ENCODE measurements at regions not wholly inside any gene's neighbourhood (a gene's known extent, or its start where the extent isn't known, plus 50 kb on each side); places are given as distances from the start of the nearest gene placed in this dataset.
"Not testable (repeated sequence)": the region's sequence is repeated elsewhere in the genome, so short reads cannot be mapped to it uniquely, and the experiment has no call there.

- Mint-ChIP-seq H3K36me3 (ENCODE audit: low read depth) (no peaks in the 10 kb centered on the region), H3K4me3 (ENCODE audit: low read depth) (no peak overlapping the region), H3K27ac (no peak overlapping the region), H3K27me3 (ENCODE audit: low read depth) (no peaks in the 10 kb centered on the region), H3K4me1 (ENCODE audit: low read depth) (no peaks in the 10 kb centered on the region), H3K9me3 (no peaks in the 10 kb centered on the region)
- DNase-seq (ENCODE audit: low spot score) = no peak
- intact Hi-C loops (cut with micrococcal nuclease) = no loop called here
These were observed 455.1 kb upstream of the HSF2 start for GRCh38 chr6:121944354-121944753.

- H3K4me1 Mint-ChIP-seq (ENCODE audit: low read depth) = no peaks in the 10 kb centered on the region
- no peak for DNase-seq (ENCODE audit: low spot score)
- no peak overlapping the region for H3K27ac Mint-ChIP-seq
- no peaks in the 10 kb centered on the region for H3K36me3 Mint-ChIP-seq (ENCODE audit: low read depth)
- H3K4me3 Mint-ChIP-seq (ENCODE audit: low read depth) = no peak overlapping the region
- no peaks in the 10 kb centered on the region for H3K9me3 Mint-ChIP-seq
- H3K27me3 Mint-ChIP-seq (ENCODE audit: low read depth) = no peaks in the 10 kb centered on the region
- intact Hi-C loops (cut with micrococcal nuclease) = no loop called here
These were observed 448.3 kb upstream of the HSF2 start for GRCh38 chr6:121951123-121951522.

GRCh38 chr6:121951918-121952379 is 447.5 kb upstream of the HSF2 start:
- Mint-ChIP-seq H3K27ac (no peak overlapping the region), H3K27me3 (ENCODE audit: low read depth) (no peaks in the 10 kb centered on the region), H3K36me3 (ENCODE audit: low read depth) (no peaks in the 10 kb centered on the region), H3K4me3 (ENCODE audit: low read depth) (no peak overlapping the region), H3K9me3 (no peaks in the 10 kb centered on the region), H3K4me1 (ENCODE audit: low read depth) (no peaks in the 10 kb centered on the region)
- DNase-seq (ENCODE audit: low spot score) = no peak
- intact Hi-C loops (cut with micrococcal nuclease) = no loop called here

- H3K4me3 Mint-ChIP-seq (ENCODE audit: low read depth) = not testable (repeated sequence)
- H3K4me1 Mint-ChIP-seq (ENCODE audit: low read depth) = peaks cover 11% of the 10 kb centered on the region
These were observed 444.1 kb upstream of the HSF2 start for GRCh38 chr6:121955401-121955800.

GRCh38 chr6:121956782-121957181 is 442.7 kb upstream of the HSF2 start:
- DNase-seq (ENCODE audit: low spot score) = no peak
- no peak overlapping the region for H3K4me3 Mint-ChIP-seq (ENCODE audit: low read depth)
- peaks cover 11% of the 10 kb centered on the region for H3K4me1 Mint-ChIP-seq (ENCODE audit: low read depth)
- H3K36me3 Mint-ChIP-seq (ENCODE audit: low read depth) = no peaks in the 10 kb centered on the region
- intact Hi-C loops (cut with micrococcal nuclease) = no loop called here
- H3K9me3 Mint-ChIP-seq = no peaks in the 10 kb centered on the region
- H3K27ac Mint-ChIP-seq = no peak overlapping the region
- H3K27me3 Mint-ChIP-seq (ENCODE audit: low read depth) = no peaks in the 10 kb centered on the region

More at GRCh38 chr6:121955401-121955800, 444.1 kb upstream of the HSF2 start:
- DNase-seq (ENCODE audit: low spot score); H3K27ac Mint-ChIP-seq; intact Hi-C loops (cut with micrococcal nuclease); H3K36me3 Mint-ChIP-seq (ENCODE audit: low read depth); H3K27me3 Mint-ChIP-seq (ENCODE audit: low read depth); H3K9me3 Mint-ChIP-seq: not testable (repeated sequence)

- DNase-seq (ENCODE audit: low spot score) = no peak
- intact Hi-C loops (cut with micrococcal nuclease) = no loop called here
- Mint-ChIP-seq H3K9me3 (no peaks in the 10 kb centered on the region), H3K27ac (no peak overlapping the region), H3K27me3 (ENCODE audit: low read depth) (no peaks in the 10 kb centered on the region), H3K4me1 (ENCODE audit: low read depth) (peaks cover 11% of the 10 kb centered on the region), H3K4me3 (ENCODE audit: low read depth) (no peak overlapping the region), H3K36me3 (ENCODE audit: low read depth) (no peaks in the 10 kb centered on the region)
These were observed 440.0 kb upstream of the HSF2 start for GRCh38 chr6:121959501-121959900.

- Mint-ChIP-seq H3K4me1 (ENCODE audit: low read depth) (peaks cover 11% of the 10 kb centered on the region), H3K36me3 (ENCODE audit: low read depth) (no peaks in the 10 kb centered on the region), H3K9me3 (no peaks in the 10 kb centered on the region), H3K27ac (no peak overlapping the region), H3K27me3 (ENCODE audit: low read depth) (no peaks in the 10 kb centered on the region), H3K4me3 (ENCODE audit: low read depth) (no peak overlapping the region)
- no peak for DNase-seq (ENCODE audit: low spot score)
- intact Hi-C loops (cut with micrococcal nuclease) = no loop called here
These were observed 437.8 kb upstream of the HSF2 start for GRCh38 chr6:121961619-121962125.

GRCh38 chr6:121963826-121964225 is 435.6 kb upstream of the HSF2 start:
- DNase-seq (ENCODE audit: low spot score) = no peak
- Mint-ChIP-seq H3K27ac (no peak overlapping the region), H3K27me3 (ENCODE audit: low read depth) (no peaks in the 10 kb centered on the region), H3K4me3 (ENCODE audit: low read depth) (no peak overlapping the region), H3K9me3 (no peaks in the 10 kb centered on the region), H3K4me1 (ENCODE audit: low read depth) (peaks cover 11% of the 10 kb centered on the region), H3K36me3 (ENCODE audit: low read depth) (no peaks in the 10 kb centered on the region)
- intact Hi-C loops (cut with micrococcal nuclease) = no loop called here

GRCh38 chr6:121965739-121966138 is 433.7 kb upstream of the HSF2 start:
- no peaks in the 10 kb centered on the region for H3K4me1 Mint-ChIP-seq (ENCODE audit: low read depth)
- H3K27ac Mint-ChIP-seq = no peak overlapping the region
- no peaks in the 10 kb centered on the region for H3K27me3 Mint-ChIP-seq (ENCODE audit: low read depth)
- DNase-seq (ENCODE audit: low spot score) = no peak
- H3K9me3 Mint-ChIP-seq = no peaks in the 10 kb centered on the region
- intact Hi-C loops (cut with micrococcal nuclease) = no loop called here
- H3K4me3 Mint-ChIP-seq (ENCODE audit: low read depth) = no peak overlapping the region
- H3K36me3 Mint-ChIP-seq (ENCODE audit: low read depth) = no peaks in the 10 kb centered on the region

- no peaks in the 10 kb centered on the region for H3K27me3 Mint-ChIP-seq (ENCODE audit: low read depth)
- DNase-seq (ENCODE audit: low spot score) = no peak
- no peak overlapping the region for H3K4me3 Mint-ChIP-seq (ENCODE audit: low read depth)
- peaks cover 2% of the 10 kb centered on the region for H3K4me1 Mint-ChIP-seq (ENCODE audit: low read depth)
- H3K27ac Mint-ChIP-seq = no peak overlapping the region
- H3K9me3 Mint-ChIP-seq = no peaks in the 10 kb centered on the region
- intact Hi-C loops (cut with micrococcal nuclease) = no loop called here
- H3K36me3 Mint-ChIP-seq (ENCODE audit: low read depth) = no peaks in the 10 kb centered on the region
These were observed 431.8 kb upstream of the HSF2 start for GRCh38 chr6:121967631-121968030.

- intact Hi-C loops (cut with micrococcal nuclease) = no loop called here
- no peak for DNase-seq (ENCODE audit: low spot score)
- H3K27me3 Mint-ChIP-seq (ENCODE audit: low read depth) = no peaks in the 10 kb centered on the region
- no peaks in the 10 kb centered on the region for H3K36me3 Mint-ChIP-seq (ENCODE audit: low read depth)
- no peak overlapping the region for H3K27ac Mint-ChIP-seq
- H3K4me3 Mint-ChIP-seq (ENCODE audit: low read depth) = no peak overlapping the region
- peaks cover 2% of the 10 kb centered on the region for H3K4me1 Mint-ChIP-seq (ENCODE audit: low read depth)
- no peaks in the 10 kb centered on the region for H3K9me3 Mint-ChIP-seq
These were observed 427.5 kb upstream of the HSF2 start for GRCh38 chr6:121971931-121972335.

- intact Hi-C loops (cut with micrococcal nuclease) = no loop called here
- H3K9me3 Mint-ChIP-seq = no peaks in the 10 kb centered on the region
- H3K4me3 Mint-ChIP-seq (ENCODE audit: low read depth) = no peak overlapping the region
- no peak for DNase-seq (ENCODE audit: low spot score)
- H3K4me1 Mint-ChIP-seq (ENCODE audit: low read depth) = no peaks in the 10 kb centered on the region
- no peaks in the 10 kb centered on the region for H3K36me3 Mint-ChIP-seq (ENCODE audit: low read depth)
- no peak overlapping the region for H3K27ac Mint-ChIP-seq
- H3K27me3 Mint-ChIP-seq (ENCODE audit: low read depth) = no peaks in the 10 kb centered on the region
These were observed 414.5 kb upstream of the HSF2 start for GRCh38 chr6:121984956-121985355.

GRCh38 chr6:121993362-121993761 is 406.1 kb upstream of the HSF2 start:
- no peak overlapping the region for H3K4me3 Mint-ChIP-seq (ENCODE audit: low read depth)

GRCh38 chr6:121994919-121995318 is 404.5 kb upstream of the HSF2 start:
- no peaks in the 10 kb centered on the region for H3K4me1 Mint-ChIP-seq (ENCODE audit: low read depth)
- no peaks in the 10 kb centered on the region for H3K36me3 Mint-ChIP-seq (ENCODE audit: low read depth)
- H3K27ac Mint-ChIP-seq = no peak overlapping the region
- intact Hi-C loops (cut with micrococcal nuclease) = no loop called here
- DNase-seq (ENCODE audit: low spot score) = no peak
- H3K9me3 Mint-ChIP-seq = no peaks in the 10 kb centered on the region
- no peaks in the 10 kb centered on the region for H3K27me3 Mint-ChIP-seq (ENCODE audit: low read depth)
- H3K4me3 Mint-ChIP-seq (ENCODE audit: low read depth) = no peak overlapping the region

More at GRCh38 chr6:121993362-121993761, 406.1 kb upstream of the HSF2 start:
- Mint-ChIP-seq H3K27me3 (ENCODE audit: low read depth) (no peaks in the 10 kb centered on the region), H3K27ac (no peak overlapping the region), H3K4me1 (ENCODE audit: low read depth) (no peaks in the 10 kb centered on the region), H3K36me3 (ENCODE audit: low read depth) (no peaks in the 10 kb centered on the region), H3K9me3 (no peaks in the 10 kb centered on the region)
- DNase-seq (ENCODE audit: low spot score) = no peak
- intact Hi-C loops (cut with micrococcal nuclease) = no loop called here

Measured in activated T-helper 2 cell treated with anti-CD3 and anti-CD28 coated beads, Interferon-gamma antibody, Interleukin-2, Interleukin-4, amounts not matched to agents 10 μg/mL and 5 μg/mL and 100 μg/mL, durations not matched to agents 14 hours and 24 hours and 36 hours (primary cell).